OCI-LY7 (cell line): ENCODE measurements at regions not wholly inside any gene's neighbourhood (a gene's known extent, or its start where the extent isn't known, plus 50 kb on each side); places are given as distances from the start of the nearest gene placed in this dataset.

Experiments used
- CTCF ChIP-seq: fragments of 200-600 bp; sonication (generic); conservative IDR thresholded peaks from 2 replicates; pipeline ENCODE4 v1.5.1; 2014; ENCODE audit warnings: mild to moderate bottlenecking, antibody characterized with exemption, low read length, moderate library complexity, mixed read lengths
- EZH2phosphoT487 ChIP-seq: fragments of 200-600 bp; sonication (generic); IDR thresholded peaks from 2 replicates; pipeline ENCODE4 v1.6.1; 2018; ENCODE audit warnings: low read depth, borderline replicate concordance, mild to moderate bottlenecking, mixed run types, antibody characterized with exemption, low read length, moderate library complexity, mixed read lengths

- no peak for TF ChIP-seq CTCF
- no peak for TF ChIP-seq EZH2phosphoT487
Measured at GRCh38 chr3:144045766-144046165, 74.1 kb downstream of the DIPK2A start.
